SJCRH30 (cell line): ENCODE measurements at regions not wholly inside any gene's neighbourhood (a gene's known extent, or its start where the extent isn't known, plus 50 kb on each side); places are given as distances from the start of the nearest gene placed in this dataset.
"Not testable (repeated sequence)": the region's sequence is repeated elsewhere in the genome, so short reads cannot be mapped to it uniquely, and the experiment has no call there.

Experiments
- DNase-seq, 2 experiments: peaks; one replicate each; pipeline ENCODE4 v3.0.0-alpha.2; 2015 to 2020
- H3K27ac ChIP-seq: fragments of 250-450 bp; sonication (Bioruptor Pico); 2 replicates; pipeline ENCODE4 v1.5.1; 2020; ENCODE audit warnings: mild to moderate bottlenecking, moderate library complexity
- H3K27me3 ChIP-seq: fragments of 250-450 bp; sonication (Bioruptor Pico); 2 replicates; pipeline ENCODE4 v1.5.1; 2020; ENCODE audit warnings: mild to moderate bottlenecking, moderate library complexity
- H3K36me3 ChIP-seq: fragments of 250-450 bp; sonication (Bioruptor Pico); 2 replicates; pipeline ENCODE4 v1.5.1; 2020; ENCODE audit warnings: mild to moderate bottlenecking, moderate library complexity
- H3K4me1 ChIP-seq: fragments of 250-450 bp; sonication (Bioruptor Pico); 2 replicates; pipeline ENCODE4 v1.5.1; 2020; ENCODE audit warnings: mild to moderate bottlenecking, moderate library complexity
- H3K4me3 ChIP-seq: fragments of 250-450 bp; sonication (Bioruptor Pico); 2 replicates; pipeline ENCODE4 v1.5.1; 2020; ENCODE audit warnings: mild to moderate bottlenecking, moderate library complexity
- H3K9me3 ChIP-seq: fragments of 250-450 bp; sonication (Bioruptor Pico); replicated peaks from 2 replicates; pipeline ENCODE4 v1.5.1; 2020; ENCODE audit warnings: mild to moderate bottlenecking, moderate library complexity

- DNase-seq, H3K27ac ChIP-seq, H3K9me3 ChIP-seq, H3K4me3 ChIP-seq, H3K27me3 ChIP-seq, H3K4me1 ChIP-seq, H3K36me3 ChIP-seq: not testable (repeated sequence)
These were observed 52.2 kb upstream of the FRG2C start for GRCh38 chr3:75611724-75612460.
